Heart left ventricle (tissue), 13 donors: ENCODE measurements at regions not wholly inside any gene's neighbourhood (a gene's known extent, or its start where the extent isn't known, plus 50 kb on each side); places are given as distances from the start of the nearest gene placed in this dataset.

Source experiments
- POLR2A ChIP-seq, 2 donors: fragments of 450-650 bp; IDR thresholded peaks; one replicate each; pipeline ENCODE4 v1.6.1; 2017; ENCODE audit warnings: antibody characterized with exemption in 2 of 2, mild to moderate bottlenecking in 2 of 2, moderate library complexity in 2 of 2
- TF ChIP-seq, protein P1 (sequence below), 12 donors: fragments of 200-600 bp; sonication (generic) in 4 of 12; IDR thresholded peaks; one replicate each; pipeline versions ENCODE4 v1.5.0 to v1.8.0; 2018 to 2022; ENCODE audit warnings: antibody characterized with exemption in 12 of 12, mild to moderate bottlenecking in 5 of 12
- donor health status: ischemic (EF 13 %, LVEDD 7.1; RV severe dilation, severe dysfunction).
- donor health status: DM: no; HTN: yes; CAD: no.
- donor health status: DM: no; HTN: no; CAD: no.
- donor health status: ischemic (EF 25% LVEDD 6.9; RV normal size, moderate dysfunction).
- donor health status: ischemic (EF 25% LVEDD 5.7; RV mildly dilated, moderate dysfunction).
- donor health status: ischemic (EF 35%, LVEDD 5.7; RV mildly dilated, moderate dysfunction).
- donor health status: nonischemic (EF 11% LVEDD 7.7; RV severe dilation, severe dysfunction).
- donor health status: DM: yes; HTN: yes; CAD: no.
- donor health status: PGD.
- donor health status: ischemic (EF 29% LVEDD 5.4; RV normal size, mild dysfunction).
- donor health status: nonischemic (EF 23%, LVEDD 6.1; RV moderate dilation, normal function).

GRCh38 chr4:126784966-126785580, 847.7 kb upstream of the INTU start:
- no peak for TF ChIP-seq POLR2A (IDR thresholded peaks at IDR 0.05)
- TF ChIP-seq, protein P1, sequence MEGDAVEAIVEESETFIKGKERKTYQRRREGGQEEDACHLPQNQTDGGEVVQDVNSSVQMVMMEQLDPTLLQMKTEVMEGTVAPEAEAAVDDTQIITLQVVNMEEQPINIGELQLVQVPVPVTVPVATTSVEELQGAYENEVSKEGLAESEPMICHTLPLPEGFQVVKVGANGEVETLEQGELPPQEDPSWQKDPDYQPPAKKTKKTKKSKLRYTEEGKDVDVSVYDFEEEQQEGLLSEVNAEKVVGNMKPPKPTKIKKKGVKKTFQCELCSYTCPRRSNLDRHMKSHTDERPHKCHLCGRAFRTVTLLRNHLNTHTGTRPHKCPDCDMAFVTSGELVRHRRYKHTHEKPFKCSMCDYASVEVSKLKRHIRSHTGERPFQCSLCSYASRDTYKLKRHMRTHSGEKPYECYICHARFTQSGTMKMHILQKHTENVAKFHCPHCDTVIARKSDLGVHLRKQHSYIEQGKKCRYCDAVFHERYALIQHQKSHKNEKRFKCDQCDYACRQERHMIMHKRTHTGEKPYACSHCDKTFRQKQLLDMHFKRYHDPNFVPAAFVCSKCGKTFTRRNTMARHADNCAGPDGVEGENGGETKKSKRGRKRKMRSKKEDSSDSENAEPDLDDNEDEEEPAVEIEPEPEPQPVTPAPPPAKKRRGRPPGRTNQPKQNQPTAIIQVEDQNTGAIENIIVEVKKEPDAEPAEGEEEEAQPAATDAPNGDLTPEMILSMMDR (IDR thresholded peaks at IDR 0.05), result no peak
